GM12864 (cell line): ENCODE measurements at regions not wholly inside any gene's neighbourhood (a gene's known extent, or its start where the extent isn't known, plus 50 kb on each side); places are given as distances from the start of the nearest gene placed in this dataset.

Source experiments
- DNase-seq: peaks from one replicate; pipeline ENCODE4 v3.0.0-alpha.2; 2011; ENCODE audit warnings: low read depth
- H3K4me3 ChIP-seq: 2 replicates; pipeline ENCODE4 v1.5.1; 2011; ENCODE audit warnings: mild to moderate bottlenecking, low read depth, low read length, control low read depth
- CTCF ChIP-seq: IDR thresholded peaks from 2 replicates; pipeline ENCODE4 v1.5.1; 2011; ENCODE audit warnings: low read depth, mild to moderate bottlenecking, moderate library complexity, low read length, control low read depth, inconsistent platforms; ENCODE audit errors: missing control alignments

DNA sequence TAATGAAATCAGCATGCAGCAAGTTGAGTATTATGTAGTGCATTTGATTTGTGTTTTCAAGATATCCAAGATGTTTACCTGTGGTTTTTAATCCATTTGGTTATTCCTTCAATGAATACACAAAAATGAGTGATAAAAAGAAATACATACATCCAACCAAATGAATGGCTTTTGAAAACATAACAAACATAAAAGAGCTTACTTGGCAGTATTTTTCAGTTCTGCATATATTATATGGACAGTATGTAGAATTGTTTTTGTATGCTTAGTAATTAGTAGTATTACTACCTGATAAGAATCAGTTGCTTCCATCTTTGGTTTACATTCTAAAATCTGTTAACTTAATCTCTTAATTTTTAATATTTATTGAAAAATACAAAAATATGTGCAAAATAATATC, 908.9 kb upstream of the AGA start:
- no peak for DNase-seq
- no peak overlapping the region for H3K4me3 ChIP-seq
- TF ChIP-seq CTCF = no peak

GRCh38 chr4:178356725-178357124, 914.5 kb upstream of the AGA start:
- no peak for TF ChIP-seq CTCF
- no peak overlapping the region for H3K4me3 ChIP-seq
- DNase-seq = no peak

DNA sequence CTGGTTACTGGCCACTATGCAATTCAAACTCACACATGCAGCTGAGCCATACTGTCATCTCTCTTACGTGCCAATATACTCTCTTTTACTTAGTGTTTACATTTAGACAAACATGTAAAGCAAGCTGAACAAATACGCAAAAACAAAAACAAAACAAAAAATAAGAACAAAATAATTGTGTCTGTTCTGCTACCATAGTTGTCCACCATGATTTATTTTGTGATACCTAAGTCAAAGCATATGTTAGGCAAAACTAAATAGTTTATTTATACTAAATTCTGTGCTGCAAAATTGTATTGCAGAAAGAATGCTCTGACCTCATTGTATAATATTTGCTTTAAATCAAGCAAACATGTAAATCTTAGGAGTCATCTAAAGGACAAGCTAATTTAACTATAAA, 943.2 kb upstream of the AGA start:
- no peak for DNase-seq
- TF ChIP-seq CTCF = no peak

GRCh38 chr4:178387756-178388155, 945.5 kb upstream of the AGA start:
- DNase-seq = no peak
- TF ChIP-seq CTCF = no peak
- H3K4me3 ChIP-seq = no peak overlapping the region

More for the DNA sequence above, 943.2 kb upstream of the AGA start:
- H3K4me3 ChIP-seq = no peak overlapping the region

GRCh38 chr4:178395798-178396197, 953.6 kb upstream of the AGA start:
- DNase-seq = no peak
- no peak overlapping the region for H3K4me3 ChIP-seq
- TF ChIP-seq CTCF = no peak

GRCh38 chr4:178412455-178412854, 970.2 kb upstream of the AGA start:
- DNase-seq = no peak
- no peak for TF ChIP-seq CTCF

GRCh38 chr4:178414042-178414441, 971.8 kb upstream of the AGA start:
- no peak for TF ChIP-seq CTCF
- H3K4me3 ChIP-seq = no peak overlapping the region
- no peak for DNase-seq

More at GRCh38 chr4:178412455-178412854, 970.2 kb upstream of the AGA start:
- H3K4me3 ChIP-seq = no peak overlapping the region
